GM21360 (cell line): ENCODE measurements at regions not wholly inside any gene's neighbourhood (a gene's known extent, or its start where the extent isn't known, plus 50 kb on each side); places are given as distances from the start of the nearest gene placed in this dataset.

ENCODE experiments used
- ATAC-seq: cut with Tn5 transposase; IDR thresholded peaks from one replicate; pipeline ENCODE4 v1.9.1; 2021; ENCODE audit warnings: mild to moderate bottlenecking, moderate library complexity; ENCODE audit not compliant: unreplicated experiment

DNA sequence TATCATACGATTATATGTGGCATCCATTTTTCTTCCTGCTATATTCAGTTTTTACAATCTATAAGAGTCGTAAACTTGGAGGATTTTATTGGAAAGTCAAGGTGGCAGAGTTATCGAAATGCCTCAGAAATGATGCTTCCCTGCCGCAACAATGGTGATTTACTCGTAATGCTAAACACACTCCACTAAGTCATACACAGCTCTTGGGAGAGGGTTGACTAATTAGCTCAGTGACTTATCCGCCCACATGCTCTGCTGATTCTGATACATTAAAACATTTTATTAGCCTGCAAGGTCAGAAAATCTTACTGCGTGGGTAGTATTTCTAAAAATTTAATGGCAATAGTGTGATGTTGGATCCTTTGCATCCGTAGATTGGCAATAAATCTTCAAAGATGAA, 420.1 kb downstream of the ARAP2 start:
- no peak for ATAC-seq

DNA sequence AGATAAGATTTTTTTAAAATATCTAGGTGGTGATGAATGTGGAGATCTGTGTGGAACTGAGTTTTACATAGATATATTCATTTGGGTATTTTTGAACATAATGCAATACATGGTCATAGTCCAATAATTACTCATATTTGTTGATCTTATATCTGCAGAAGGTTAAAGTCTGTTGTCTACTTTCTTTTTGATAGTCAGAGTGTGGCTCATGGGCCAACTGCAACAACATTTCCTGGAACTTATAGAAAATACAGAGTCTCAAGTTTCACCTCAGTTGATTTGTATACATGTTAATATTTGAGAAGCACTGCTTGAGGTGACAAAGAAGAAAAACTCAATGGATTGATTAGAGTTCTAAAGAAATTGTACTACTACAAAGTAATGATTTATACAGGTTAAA, 408.4 kb downstream of the ARAP2 start:
- no peak for ATAC-seq

DNA sequence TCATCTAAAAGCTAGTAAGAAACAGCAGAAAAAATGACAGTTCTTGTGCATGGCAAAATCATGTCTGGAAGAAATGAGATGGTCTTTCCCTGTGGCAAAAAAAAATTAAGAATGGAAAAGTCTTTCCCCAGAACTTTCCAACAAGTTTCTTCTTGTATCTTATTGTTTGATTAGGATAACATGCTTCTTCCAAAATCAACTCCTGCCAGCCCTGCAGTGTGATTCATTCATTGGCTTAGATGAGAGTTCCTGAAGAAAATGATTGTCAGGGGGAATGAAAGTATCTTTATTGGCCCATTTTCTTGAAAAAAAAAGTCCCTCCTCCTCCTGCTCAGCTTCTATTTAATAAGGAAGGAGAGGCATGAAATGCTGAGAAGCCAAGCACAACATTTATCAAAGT, 407.7 kb downstream of the ARAP2 start:
- no peak for ATAC-seq

DNA sequence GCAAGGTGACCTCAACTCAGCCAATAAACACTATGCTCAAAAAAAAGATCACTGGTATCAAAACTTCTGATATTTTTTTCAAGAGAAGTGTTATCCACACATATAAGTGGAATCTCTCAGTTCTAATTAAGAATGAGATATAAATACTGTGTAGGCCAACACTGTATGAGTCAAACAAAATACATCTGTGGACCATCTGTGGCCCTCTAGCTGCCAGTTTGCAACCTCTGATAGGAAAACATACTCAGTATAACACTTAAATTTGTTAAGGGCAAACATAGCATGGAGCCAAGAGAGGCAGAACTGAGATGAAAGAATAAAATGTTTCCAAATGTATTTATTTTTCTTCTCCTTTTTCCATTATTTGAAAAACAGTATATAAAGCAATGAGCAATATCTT, 377.3 kb downstream of the ARAP2 start:
- no peak for ATAC-seq

DNA sequence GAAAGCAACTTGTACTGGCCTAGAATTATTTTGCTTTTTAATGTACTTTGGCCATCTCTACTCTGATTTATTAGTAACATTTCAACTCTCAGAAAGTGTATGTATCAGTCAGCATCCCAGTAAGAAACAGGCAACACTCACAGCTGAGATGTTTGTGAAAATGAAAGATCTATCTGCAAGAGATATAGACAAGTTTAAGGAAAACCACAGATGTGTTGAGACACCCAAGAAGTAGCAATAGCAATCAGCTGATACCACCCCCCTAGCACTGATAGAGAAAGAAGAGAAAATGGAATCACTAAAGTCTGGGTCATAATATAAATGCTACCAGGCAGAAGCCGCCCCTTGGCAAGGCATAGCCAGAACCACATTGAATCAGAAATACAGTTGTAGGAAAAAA, 372.0 kb downstream of the ARAP2 start:
- ATAC-seq = no peak

DNA sequence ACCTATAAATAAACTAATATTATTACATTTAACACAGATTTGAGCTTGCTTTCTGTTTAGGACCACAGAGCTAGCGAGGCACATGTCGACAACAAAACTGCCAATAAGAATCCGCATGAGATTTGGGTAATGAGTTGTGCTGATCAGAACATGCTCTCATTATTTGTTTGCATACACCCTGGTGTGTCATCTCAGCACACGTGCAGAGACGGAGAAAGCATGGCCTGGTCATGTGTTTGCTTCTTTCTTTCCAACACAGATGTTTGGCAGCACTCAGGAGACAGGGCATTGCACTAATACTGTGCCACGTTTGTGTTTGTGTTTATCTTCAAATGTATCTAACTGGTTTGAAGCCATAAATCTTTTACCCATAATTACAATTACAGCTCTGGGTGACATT, 364.8 kb downstream of the ARAP2 start:
- no peak for ATAC-seq

- no peak for ATAC-seq
Measured at GRCh38 chr4:35883108-35883507, 361.2 kb downstream of the ARAP2 start.

GRCh38 chr4:35884714-35885480, 359.4 kb downstream of the ARAP2 start:
- no peak for ATAC-seq

DNA sequence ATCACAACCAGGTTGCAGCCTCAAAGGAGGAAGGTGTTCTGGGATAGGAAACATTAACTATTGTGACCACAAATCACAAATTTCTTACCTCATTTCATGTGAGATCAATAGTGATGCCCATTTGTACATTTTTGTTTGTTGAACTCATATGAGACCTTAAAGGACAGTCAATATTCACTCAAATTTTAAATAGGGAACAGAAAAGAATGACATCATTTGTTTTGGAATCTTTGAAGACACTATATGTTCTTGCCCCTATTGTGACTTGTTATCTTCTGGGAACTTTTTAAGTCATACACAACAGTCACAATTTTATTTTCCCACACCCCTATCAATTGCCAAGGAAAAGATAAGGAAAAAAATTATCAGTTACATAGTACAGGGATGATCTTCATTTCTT, 346.5 kb downstream of the ARAP2 start:
- no peak for ATAC-seq

GRCh38 chr4:35900286-35901243, 343.7 kb downstream of the ARAP2 start:
- ATAC-seq = no peak

DNA sequence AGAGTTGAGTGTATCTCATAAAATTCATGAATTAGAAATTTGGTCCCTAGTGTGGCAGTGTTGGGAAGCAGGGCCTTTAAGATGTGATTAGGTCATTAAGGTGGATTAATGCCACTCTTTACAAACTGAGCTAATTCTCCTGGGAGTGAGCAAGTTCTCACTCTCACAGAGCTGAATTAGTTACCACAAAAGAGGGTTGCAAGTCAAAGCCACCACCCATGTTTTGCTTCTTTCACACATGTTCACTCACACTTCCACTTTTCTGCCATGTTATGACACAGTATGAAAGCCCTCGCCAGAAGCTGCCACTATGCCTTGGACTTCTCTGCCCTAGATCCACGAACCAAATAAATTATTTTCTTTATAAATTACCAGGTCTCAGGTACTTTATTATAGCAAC, 332.1 kb downstream of the ARAP2 start:
- peak; percentile 92 for ATAC-seq

GRCh38 chr4:35918491-35918977, 325.8 kb downstream of the ARAP2 start:
- ATAC-seq = no peak

DNA sequence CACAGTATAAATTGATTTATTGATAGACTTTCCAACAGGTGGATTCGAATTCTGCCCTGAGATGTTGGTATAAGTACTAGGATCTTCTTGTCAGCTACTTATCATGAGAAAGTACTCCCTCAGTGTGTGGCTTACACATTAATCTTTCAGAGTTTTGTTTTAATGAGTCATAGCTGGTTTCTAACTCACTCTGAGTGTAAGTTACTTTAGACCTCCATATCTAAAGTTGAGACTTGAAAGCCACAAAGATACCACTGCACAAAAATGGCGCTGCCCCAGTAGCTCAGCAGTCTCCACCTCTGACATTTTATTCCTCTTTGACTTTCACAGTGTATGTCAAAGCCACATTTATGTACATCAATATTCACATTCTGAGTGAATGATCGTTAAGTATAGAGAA, 318.5 kb downstream of the ARAP2 start:
- ATAC-seq = no peak

- ATAC-seq = no peak
Measured at GRCh38 chr4:35926788-35927187, 317.5 kb downstream of the ARAP2 start.

GRCh38 chr4:35933901-35934300, 310.4 kb downstream of the ARAP2 start:
- no peak for ATAC-seq

DNA sequence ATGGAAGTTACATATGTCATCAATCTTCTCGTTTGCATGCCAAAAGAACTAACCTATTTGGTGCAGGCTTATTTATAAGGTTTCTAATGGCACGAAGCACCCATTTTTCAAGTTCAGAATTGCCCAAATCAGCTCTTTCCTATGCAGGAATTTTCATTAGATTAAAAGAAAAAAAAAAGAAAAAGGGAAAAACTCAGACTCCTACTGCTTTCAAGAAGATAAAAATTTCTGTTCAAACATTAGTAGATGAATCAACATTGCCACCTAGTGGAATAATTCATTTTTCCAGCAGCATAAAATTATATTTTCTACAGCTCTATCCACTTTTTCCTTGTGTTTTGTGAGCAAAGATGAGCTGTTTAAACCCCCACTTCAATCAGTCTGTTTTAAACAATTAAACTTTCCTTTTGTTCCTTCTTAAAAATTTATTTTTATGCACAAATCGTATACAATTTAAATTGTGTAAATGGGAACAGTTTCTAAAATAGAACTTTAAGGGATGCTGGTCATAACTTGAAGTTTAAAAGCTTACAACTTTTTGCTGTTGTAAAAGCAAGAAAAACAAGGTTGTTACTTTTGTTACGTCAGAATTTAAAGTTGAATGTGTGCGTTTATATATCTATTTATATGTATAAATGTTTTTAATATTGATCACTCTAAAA, 309.9 kb downstream of the ARAP2 start:
- ATAC-seq = no peak

- no peak for ATAC-seq
Measured at GRCh38 chr4:35938936-35939335, 305.4 kb downstream of the ARAP2 start.

GRCh38 chr4:35939751-35940150, 304.6 kb downstream of the ARAP2 start:
- ATAC-seq = no peak

- ATAC-seq = no peak
Measured at GRCh38 chr4:35942092-35942491, 302.2 kb downstream of the ARAP2 start.

DNA sequence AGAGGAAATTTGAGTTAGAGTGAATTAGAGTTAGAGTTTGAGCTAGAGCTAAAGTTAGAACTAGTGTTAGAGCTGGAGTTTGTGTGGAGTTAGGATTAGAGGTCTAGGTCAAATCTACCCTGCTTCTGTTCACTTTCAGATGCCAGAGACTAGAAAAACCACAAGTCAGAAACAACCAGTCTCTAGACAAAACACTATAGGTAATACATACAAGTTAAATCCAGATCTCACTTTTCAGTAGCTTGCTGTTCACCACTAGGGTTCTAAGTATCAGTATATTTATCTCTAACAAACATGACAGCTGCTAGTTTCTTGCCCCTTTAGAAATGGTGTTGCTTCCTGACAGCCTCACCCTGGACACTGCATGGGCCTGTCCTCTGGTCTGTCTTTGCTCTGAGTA, 300.7 kb downstream of the ARAP2 start:
- ATAC-seq = no peak

GRCh38 chr4:35948171-35948570, 296.1 kb downstream of the ARAP2 start:
- ATAC-seq = no peak
